ENCODE measurements at regions not wholly inside any gene's neighbourhood (a gene's known extent, or its start where the extent isn't known, plus 50 kb on each side); places are given as distances from the start of the nearest gene placed in this dataset.
"Not testable (repeated sequence)": the region's sequence is repeated elsewhere in the genome, so short reads cannot be mapped to it uniquely, and the experiment has no call there.

GRCh38 chr2:185585165-185585564 is 153.4 kb upstream of the FSIP2 start:
- TF ChIP-seq POLR2A, CTCF (IDR thresholded peaks at IDR 0.05): not testable (repeated sequence)

All from uterus (tissue), 2 donors.